Activated CD8-positive, alpha-beta T cell treated with anti-CD3 and anti-CD28 coated beads for 36 hours (primary cell): ENCODE measurements at regions not wholly inside any gene's neighbourhood (a gene's known extent, or its start where the extent isn't known, plus 50 kb on each side); places are given as distances from the start of the nearest gene placed in this dataset.

Experiments used
- ATAC-seq: fragments of 200-7000 bp; cut with Tn5 transposase; one replicate; pipeline ENCODE4 v1.10.0; 2021; ENCODE audit warnings: mild to moderate bottlenecking, moderate library complexity
- CTCF ChIA-PET: fragments of 350-600 bp; sonication (Branson Sonifier 250); formaldehyde crosslinking; loops from one replicate; lab custom pipeline; 2021; ENCODE audit warnings: antibody characterized with exemption; lab: Charles Lee
- POLR2A ChIA-PET: fragments of 350-600 bp; sonication (Branson Sonifier 250); formaldehyde crosslinking; loops from one replicate; lab custom pipeline; 2021; ENCODE audit warnings: antibody characterized with exemption; lab: Charles Lee
- DNase-seq: peaks from one replicate; pipeline ENCODE4 v3.0.0-alpha.2; 2020
- H3K27ac Mint-ChIP-seq: one replicate; pipeline ENCODE4 v1.8.0; 2021; ENCODE audit warnings: mild to moderate bottlenecking, mixed read lengths
- H3K27me3 Mint-ChIP-seq: one replicate; pipeline ENCODE4 v1.8.0; 2021; ENCODE audit warnings: mixed read lengths
- H3K36me3 Mint-ChIP-seq: one replicate; pipeline ENCODE4 v1.8.0; 2021; ENCODE audit warnings: low read depth, mixed read lengths
- H3K4me1 Mint-ChIP-seq: one replicate; pipeline ENCODE4 v1.8.0; 2021; ENCODE audit warnings: low read depth, mixed read lengths
- H3K4me3 Mint-ChIP-seq: one replicate; pipeline ENCODE4 v1.8.0; 2021; ENCODE audit warnings: mild to moderate bottlenecking, moderate library complexity, mixed read lengths
- H3K9me3 Mint-ChIP-seq: one replicate; pipeline ENCODE4 v1.8.0; 2021; ENCODE audit warnings: mixed read lengths
- CTCF ChIP-seq: fragments of 200-600 bp; IDR thresholded peaks from one replicate; pipeline ENCODE4 v1.8.0; 2022; ENCODE audit warnings: antibody characterized with exemption, mild to moderate bottlenecking
- intact Hi-C: fragments of 100-400 bp; cut with micrococcal nuclease; formaldehyde crosslinking; loops from one replicate; pipeline ENCODE4 v1.10.0; 2022

DNA sequence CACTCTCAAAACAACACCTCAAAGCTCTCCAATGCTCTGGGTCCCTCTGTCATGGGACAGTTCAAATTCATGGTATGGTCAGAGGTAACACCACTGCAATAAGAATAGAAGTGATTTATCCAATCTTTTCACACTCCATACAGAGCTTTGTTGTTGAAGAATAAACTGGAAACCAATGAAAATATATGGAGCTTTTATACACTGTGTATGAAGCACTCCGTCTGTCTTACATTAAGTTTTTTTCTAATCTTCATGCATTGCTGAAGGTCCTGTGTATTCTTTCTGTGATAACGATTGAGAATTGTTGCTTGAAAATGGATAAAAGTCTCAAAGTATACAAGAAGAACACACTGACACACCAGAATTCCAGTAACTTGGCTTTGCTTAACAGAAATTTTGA, 603.7 kb upstream of the LUZP2 start:
- peaks cover 7% of the 10 kb centered on the region for H3K9me3 Mint-ChIP-seq
- intact Hi-C loops: no loop called here
- ChIA-PET POLR2A (no interaction called here), CTCF (no interaction called here)
- no peak overlapping the region for H3K4me3 Mint-ChIP-seq
- H3K36me3 Mint-ChIP-seq: no peaks in the 10 kb centered on the region
- no peaks in the 10 kb centered on the region for H3K27me3 Mint-ChIP-seq
- no peak for DNase-seq
- no peak for ATAC-seq
- H3K27ac Mint-ChIP-seq: no peak overlapping the region
- TF ChIP-seq CTCF: no peak
- H3K4me1 Mint-ChIP-seq: no peaks in the 10 kb centered on the region

- H3K4me3 Mint-ChIP-seq: no peak overlapping the region
- no peaks in the 10 kb centered on the region for H3K4me1 Mint-ChIP-seq
- ATAC-seq (no peak), DNase-seq (no peak)
- no peaks in the 10 kb centered on the region for H3K36me3 Mint-ChIP-seq
- TF ChIP-seq CTCF: no peak
- intact Hi-C loops: no loop called here
- POLR2A ChIA-PET: no interaction called here
- no peak overlapping the region for H3K27ac Mint-ChIP-seq
- CTCF ChIA-PET: no interaction called here
- H3K27me3 Mint-ChIP-seq: no peaks in the 10 kb centered on the region
- no peaks in the 10 kb centered on the region for H3K9me3 Mint-ChIP-seq
These were observed 599.2 kb upstream of the LUZP2 start for GRCh38 chr11:23897453-23898286.

DNA sequence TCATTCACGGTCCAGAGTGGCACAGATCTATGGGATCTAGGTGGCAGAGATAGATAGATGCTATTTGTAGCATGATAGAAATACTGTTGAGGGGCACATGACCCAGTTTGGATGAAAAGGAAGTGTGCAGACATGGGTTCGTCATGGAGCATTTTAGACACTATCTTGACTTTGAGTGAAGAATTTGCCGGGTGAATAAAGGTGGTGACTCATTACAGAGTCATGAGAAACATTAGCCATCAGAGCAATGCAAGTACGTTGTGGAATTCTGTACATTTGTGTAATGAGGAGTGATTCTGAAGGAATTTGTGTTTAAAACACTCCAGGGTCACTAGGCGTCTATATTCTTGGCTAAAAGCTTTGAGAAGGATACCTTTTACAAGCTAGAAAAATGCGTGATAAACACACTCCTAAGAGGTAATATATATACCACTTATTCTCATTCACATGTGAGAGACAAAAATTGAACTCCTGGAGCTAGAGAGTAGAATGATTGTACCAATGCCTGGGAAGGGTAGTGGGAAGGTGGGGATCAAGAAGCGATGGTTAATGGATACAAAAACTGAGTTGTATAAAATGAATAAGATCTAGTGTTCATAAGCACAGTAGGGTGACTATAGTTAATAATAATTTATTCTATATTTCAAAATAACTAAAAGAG, 593.7 kb upstream of the LUZP2 start:
- ChIA-PET POLR2A (interaction anchor here (0.8 kb wide), 1 partner anchor 175 kb away, joined by 3 read pairs; no protein-coding TSS in a partner anchor), CTCF (no interaction called here)
- H3K9me3 Mint-ChIP-seq: peaks cover 8% of the 10 kb centered on the region
- TF ChIP-seq CTCF: no peak
- no peaks in the 10 kb centered on the region for H3K4me1 Mint-ChIP-seq
- intact Hi-C loops: no loop called here
- no peaks in the 10 kb centered on the region for H3K36me3 Mint-ChIP-seq
- no peak for ATAC-seq
- no peak overlapping the region for H3K4me3 Mint-ChIP-seq
- no peak overlapping the region for H3K27ac Mint-ChIP-seq
- DNase-seq: no peak
- no peaks in the 10 kb centered on the region for H3K27me3 Mint-ChIP-seq

DNA sequence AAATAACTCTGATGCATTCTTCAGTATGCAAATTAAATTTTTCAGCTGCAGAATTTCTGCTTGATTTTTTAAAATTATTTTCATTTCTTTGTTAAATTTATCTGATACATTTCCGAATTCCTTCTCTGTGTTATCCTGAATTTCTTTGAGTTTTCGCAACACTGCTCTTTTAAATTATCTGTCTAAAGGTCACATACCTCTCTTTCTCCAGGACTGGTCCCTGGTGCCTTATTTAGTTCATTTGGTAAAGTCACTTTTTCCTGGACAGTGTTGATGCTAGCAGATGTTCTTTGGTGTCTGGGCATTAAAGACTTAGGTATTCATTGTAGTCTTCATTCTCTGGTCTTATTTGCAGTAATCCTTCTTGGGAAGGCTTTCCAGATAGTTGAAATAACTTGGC, 577.4 kb upstream of the LUZP2 start:
- CTCF ChIA-PET: no interaction called here
- ATAC-seq (no peak), DNase-seq (no peak)
- POLR2A ChIA-PET: no interaction called here
- Mint-ChIP-seq H3K4me1 (no peaks in the 10 kb centered on the region), H3K27me3 (no peaks in the 10 kb centered on the region), H3K36me3 (no peaks in the 10 kb centered on the region), H3K27ac (no peak overlapping the region), H3K4me3 (no peak overlapping the region), H3K9me3 (peaks cover 7% of the 10 kb centered on the region)
- no peak for TF ChIP-seq CTCF
- intact Hi-C loops: no loop called here

GRCh38 chr11:23923357-23923756, 573.5 kb upstream of the LUZP2 start:
- Mint-ChIP-seq H3K4me3 (no peak overlapping the region), H3K9me3 (peaks cover 3% of the 10 kb centered on the region), H3K36me3 (no peaks in the 10 kb centered on the region), H3K27ac (no peak overlapping the region), H3K4me1 (no peaks in the 10 kb centered on the region), H3K27me3 (no peaks in the 10 kb centered on the region)
- DNase-seq (no peak), ATAC-seq (no peak)
- intact Hi-C loops: no loop called here
- no peak for TF ChIP-seq CTCF
- ChIA-PET CTCF (interaction anchor here (0.8 kb wide), 1 partner anchor 45 kb away, joined by 4 read pairs; no protein-coding TSS in a partner anchor), POLR2A (no interaction called here)
